Mucosa of stomach (tissue), 1 donor: ENCODE measurements at regions not wholly inside any gene's neighbourhood (a gene's known extent, or its start where the extent isn't known, plus 50 kb on each side); places are given as distances from the start of the nearest gene placed in this dataset.
"Not testable (repeated sequence)": the region's sequence is repeated elsewhere in the genome, so short reads cannot be mapped to it uniquely, and the experiment has no call there.

Experiments
- H3K27me3 ChIP-seq: one replicate; pipeline ENCODE4 v1.7.0; 2013; ENCODE audit warnings: mild to moderate bottlenecking, low read length; ENCODE audit not compliant: control insufficient read depth, insufficient read depth
- H3K36me3 ChIP-seq: one replicate; pipeline ENCODE4 v1.7.0; 2013; ENCODE audit warnings: low read length; ENCODE audit not compliant: control insufficient read depth, insufficient read depth
- H3K4me1 ChIP-seq: one replicate; pipeline ENCODE4 v1.7.0; 2013; ENCODE audit warnings: mild to moderate bottlenecking, low read length; ENCODE audit not compliant: control insufficient read depth, insufficient read depth
- H3K4me3 ChIP-seq: one replicate; pipeline ENCODE4 v1.7.0; 2013; ENCODE audit warnings: low read length
- H3K9ac ChIP-seq: one replicate; pipeline ENCODE4 v1.7.0; 2013; ENCODE audit warnings: mild to moderate bottlenecking, low read length, moderate library complexity
- H3K9me3 ChIP-seq: one replicate; pipeline ENCODE4 v1.7.0; 2013; ENCODE audit warnings: mild to moderate bottlenecking, low read length, moderate library complexity; ENCODE audit not compliant: control insufficient read depth
- donor health status: Pancreatic carcinoma.

GRCh38 chr20:48374991-48375595 is 452.7 kb downstream of the PREX1 start:
- H3K4me3 ChIP-seq: no peak overlapping the region
- no peaks in the 10 kb centered on the region for H3K9me3 ChIP-seq
- peaks cover 4% of the 10 kb centered on the region for H3K27me3 ChIP-seq
- peaks cover 13% of the 10 kb centered on the region for H3K4me1 ChIP-seq
- no peak overlapping the region for H3K9ac ChIP-seq
- no peaks in the 10 kb centered on the region for H3K36me3 ChIP-seq

GRCh38 chr20:48374031-48374907 is 453.5 kb downstream of the PREX1 start:
- H3K36me3 ChIP-seq, H3K9ac ChIP-seq, H3K9me3 ChIP-seq, H3K4me3 ChIP-seq, H3K27me3 ChIP-seq: not testable (repeated sequence)
- peaks cover 13% of the 10 kb centered on the region for H3K4me1 ChIP-seq

GRCh38 chr20:48373555-48373934 is 454.3 kb downstream of the PREX1 start:
- H3K36me3 ChIP-seq: no peaks in the 10 kb centered on the region
- no peak overlapping the region for H3K9ac ChIP-seq
- H3K4me3 ChIP-seq: no peak overlapping the region
- H3K9me3 ChIP-seq: no peaks in the 10 kb centered on the region
- peaks cover 13% of the 10 kb centered on the region for H3K4me1 ChIP-seq
- H3K27me3 ChIP-seq: peaks cover 4% of the 10 kb centered on the region

- H3K36me3 ChIP-seq, H3K27me3 ChIP-seq, H3K9me3 ChIP-seq, H3K9ac ChIP-seq, H3K4me3 ChIP-seq: not testable (repeated sequence)
- peaks cover 13% of the 10 kb centered on the region for H3K4me1 ChIP-seq
Observed at GRCh38 chr20:48372851-48373554, 454.8 kb downstream of the PREX1 start.

- Histone ChIP-seq H3K27me3 (peaks cover 4% of the 10 kb centered on the region), H3K9ac (no peak overlapping the region), H3K4me3 (no peak overlapping the region), H3K36me3 (no peaks in the 10 kb centered on the region), H3K9me3 (no peaks in the 10 kb centered on the region), H3K4me1 (peaks cover 13% of the 10 kb centered on the region)
Observed at GRCh38 chr20:48371211-48371610, 456.6 kb downstream of the PREX1 start.

- not testable (repeated sequence) for H3K4me3 ChIP-seq, H3K4me1 ChIP-seq, H3K9me3 ChIP-seq, H3K27me3 ChIP-seq, H3K9ac ChIP-seq, H3K36me3 ChIP-seq
Observed at GRCh38 chr20:48368580-48369021, 459.2 kb downstream of the PREX1 start.

- not testable (repeated sequence) for H3K4me3 ChIP-seq, H3K27me3 ChIP-seq, H3K9me3 ChIP-seq, H3K9ac ChIP-seq, H3K36me3 ChIP-seq, H3K4me1 ChIP-seq
Observed at GRCh38 chr20:48367541-48368358, 460.0 kb downstream of the PREX1 start.

- no peak overlapping the region for H3K4me3 ChIP-seq
Observed at GRCh38 chr20:48366230-48366629, 461.6 kb downstream of the PREX1 start.

GRCh38 chr20:48364688-48365421 is 462.9 kb downstream of the PREX1 start:
- Histone ChIP-seq H3K4me3 (no peak overlapping the region), H3K27me3 (peaks cover 3% of the 10 kb centered on the region), H3K36me3 (no peaks in the 10 kb centered on the region), H3K9ac (no peak overlapping the region), H3K4me1 (no peaks in the 10 kb centered on the region), H3K9me3 (no peaks in the 10 kb centered on the region)

More at GRCh38 chr20:48366230-48366629, 461.6 kb downstream of the PREX1 start:
- Histone ChIP-seq H3K4me1 (no peaks in the 10 kb centered on the region), H3K9me3 (no peaks in the 10 kb centered on the region), H3K36me3 (no peaks in the 10 kb centered on the region), H3K27me3 (no peaks in the 10 kb centered on the region), H3K9ac (no peak overlapping the region)

- Histone ChIP-seq H3K36me3 (no peaks in the 10 kb centered on the region), H3K9ac (no peak overlapping the region), H3K27me3 (peaks cover 3% of the 10 kb centered on the region), H3K4me1 (no peaks in the 10 kb centered on the region), H3K4me3 (no peak overlapping the region), H3K9me3 (no peaks in the 10 kb centered on the region)
Observed at GRCh38 chr20:48364055-48364454, 463.7 kb downstream of the PREX1 start.

GRCh38 chr20:48360342-48360975 is 467.3 kb downstream of the PREX1 start:
- Histone ChIP-seq H3K36me3 (no peaks in the 10 kb centered on the region), H3K9ac (no peak overlapping the region), H3K9me3 (no peaks in the 10 kb centered on the region), H3K4me1 (no peaks in the 10 kb centered on the region), H3K4me3 (no peak overlapping the region), H3K27me3 (peaks cover 3% of the 10 kb centered on the region)
